ENCODE measurements at regions not wholly inside any gene's neighbourhood (a gene's known extent, or its start where the extent isn't known, plus 50 kb on each side); places are given as distances from the start of the nearest gene placed in this dataset.

DNA sequence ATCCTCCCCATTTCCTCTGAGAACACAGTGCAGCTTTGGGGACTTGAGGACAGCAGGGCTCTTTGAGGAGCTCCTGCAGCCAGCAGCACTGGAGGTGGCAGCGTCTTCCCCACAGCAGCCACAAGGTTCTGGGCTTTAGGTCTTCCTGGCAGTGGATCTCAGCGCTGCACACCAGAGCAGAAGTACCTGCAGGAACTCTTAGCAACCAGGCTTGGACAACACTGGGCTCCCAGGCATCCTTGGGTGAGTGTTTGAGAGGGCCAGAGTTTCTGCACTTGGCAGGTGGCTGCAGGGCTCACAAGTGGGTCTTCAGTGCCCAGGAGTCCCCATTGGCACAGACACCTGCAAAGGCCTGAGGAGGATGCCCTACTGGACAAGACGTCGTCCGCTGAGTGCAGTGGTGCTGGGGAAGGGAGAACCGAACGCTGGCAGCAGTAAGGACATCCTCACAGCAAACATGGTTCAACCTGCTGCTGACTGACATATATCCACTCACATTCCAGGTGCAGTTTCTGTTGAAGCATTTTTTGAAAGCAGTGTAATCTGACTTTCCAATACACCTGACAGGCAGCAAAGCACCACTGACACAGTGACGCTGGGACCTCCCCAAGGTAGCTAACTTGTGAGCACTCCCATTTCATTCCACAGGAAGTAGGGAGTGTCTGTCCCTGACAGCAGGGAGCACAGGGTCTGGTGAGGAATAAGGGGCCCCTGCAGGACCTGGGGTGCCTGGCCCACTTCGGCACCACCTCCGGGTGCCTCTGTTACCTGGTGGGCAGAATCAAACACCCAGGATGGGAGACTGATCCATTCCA, 149.9 kb upstream of the COPS8 start:
- H3K36me3 Mint-ChIP-seq, result no peaks in the 10 kb centered on the region
- no peak overlapping the region for H3K27ac Mint-ChIP-seq
- DNase-seq (ENCODE audit: low spot score), result no peak
- no peaks in the 10 kb centered on the region for H3K4me1 Mint-ChIP-seq (ENCODE audit: low read depth in 2 of 2)
- no peaks in the 10 kb centered on the region for H3K9me3 Mint-ChIP-seq
- H3K4me3 Mint-ChIP-seq, result no peak overlapping the region
- peak; percentile 2 to 4 for ATAC-seq
- peaks cover 30 to 39% of the 10 kb centered on the region in 2 donors for H3K27me3 Mint-ChIP-seq

DNA sequence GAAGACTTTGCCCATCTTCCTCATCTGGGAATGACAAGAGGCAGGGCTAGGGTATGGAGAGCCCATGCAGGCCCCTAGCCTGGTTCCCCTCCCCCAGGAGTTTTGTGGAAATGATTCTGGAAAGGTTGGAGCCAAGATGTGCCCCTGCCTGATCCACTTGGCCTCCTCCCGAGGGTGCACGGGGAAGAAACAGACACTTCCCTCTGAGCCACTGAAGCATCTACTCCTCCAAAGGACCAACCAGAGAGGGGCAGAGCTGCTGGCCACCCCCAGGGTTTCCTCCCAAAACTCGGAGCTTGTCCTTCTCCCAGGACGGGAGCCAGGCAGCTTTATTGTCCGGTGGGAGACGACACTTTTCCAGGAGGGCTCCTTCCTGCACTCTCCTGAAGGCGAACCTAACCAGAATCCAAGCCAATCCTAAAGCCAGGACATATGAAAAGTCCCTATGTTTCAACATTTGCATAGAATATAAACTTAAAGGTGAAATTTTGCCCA, 149.2 kb upstream of the COPS8 start:
- no peak for DNase-seq (ENCODE audit: low spot score)
- Mint-ChIP-seq H3K27me3 (peaks cover 29 to 34% of the 10 kb centered on the region in 2 donors), H3K36me3 (no peaks in the 10 kb centered on the region), H3K27ac (no peak overlapping the region), H3K4me3 (no peak overlapping the region), H3K4me1 (ENCODE audit: low read depth in 2 of 2) (no peaks in the 10 kb centered on the region), H3K9me3 (no peaks in the 10 kb centered on the region)
- no peak for ATAC-seq

DNA sequence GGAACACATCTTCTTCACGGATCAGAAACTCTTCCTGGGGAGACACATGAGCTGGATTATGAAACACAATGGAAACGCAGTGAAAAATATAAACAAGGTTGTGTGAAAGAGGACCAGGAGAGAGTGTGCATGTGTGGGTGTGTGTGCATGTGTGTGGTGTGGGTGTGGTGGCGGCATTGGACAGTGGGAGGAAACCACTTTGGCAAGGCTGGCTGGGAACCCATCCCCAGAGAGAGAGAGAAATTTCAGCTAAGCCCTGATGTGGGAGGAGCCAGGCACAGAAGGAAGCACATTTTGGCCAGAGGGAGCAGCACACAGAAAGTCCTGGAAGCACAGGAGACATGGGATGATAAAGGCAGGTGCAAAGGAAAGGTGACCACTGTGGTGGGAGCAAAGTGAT, 147.6 kb upstream of the COPS8 start:
- no peak overlapping the region for H3K27ac Mint-ChIP-seq
- DNase-seq (ENCODE audit: low spot score) (no peak), ATAC-seq (no peak)
- no peaks in the 10 kb centered on the region for H3K36me3 Mint-ChIP-seq
- H3K4me3 Mint-ChIP-seq, result no peak overlapping the region
- H3K4me1 Mint-ChIP-seq (ENCODE audit: low read depth in 2 of 2), result no peaks in the 10 kb centered on the region
- no peaks in the 10 kb centered on the region for H3K9me3 Mint-ChIP-seq
- peaks cover 17 to 18% of the 10 kb centered on the region in 2 donors for H3K27me3 Mint-ChIP-seq

DNA sequence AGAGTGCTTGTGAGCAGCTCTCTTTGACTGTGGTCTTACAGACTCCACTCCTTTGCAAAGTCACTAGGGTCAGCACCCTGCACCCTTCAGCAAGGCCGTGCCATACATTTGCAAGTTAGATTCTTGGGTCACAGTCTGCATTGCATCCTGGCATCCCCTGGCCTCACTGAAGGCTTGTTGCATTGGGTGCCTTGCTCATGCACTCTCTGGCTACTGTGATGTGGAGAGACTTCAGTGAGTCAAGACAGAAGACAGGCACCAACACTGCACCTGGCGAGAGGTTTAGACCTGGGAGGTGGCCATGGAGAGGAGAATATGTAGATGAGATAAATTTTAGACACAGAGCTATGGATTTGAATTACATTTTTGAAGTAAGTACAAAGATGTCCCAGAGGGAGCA, 146.4 kb upstream of the COPS8 start:
- no peaks in the 10 kb centered on the region for H3K9me3 Mint-ChIP-seq

DNA sequence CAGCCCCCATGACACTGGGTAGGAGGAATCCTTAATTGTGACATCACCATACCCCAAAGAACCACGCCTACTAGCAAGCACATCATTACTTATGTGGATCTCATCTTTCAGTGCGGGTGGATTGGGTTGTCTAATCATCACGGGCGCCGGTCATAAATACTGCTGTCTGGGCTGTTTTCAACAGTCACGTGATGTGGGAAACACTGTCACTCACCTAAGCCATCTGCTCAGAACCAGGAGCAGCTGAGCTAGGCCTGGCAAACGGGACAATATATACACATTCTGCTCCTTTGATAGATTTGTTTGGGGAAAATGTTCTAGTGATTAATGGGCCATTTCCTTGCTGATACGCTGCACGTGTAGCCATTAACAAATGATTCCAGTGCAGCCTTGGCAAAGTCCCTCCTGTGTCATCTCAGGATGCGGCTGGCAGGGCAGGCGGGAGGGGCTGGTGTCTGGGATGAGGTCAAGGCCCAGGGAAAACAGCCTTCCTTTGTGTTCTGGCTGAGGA, 145.9 kb upstream of the COPS8 start:
- Mint-ChIP-seq H3K4me1 (ENCODE audit: low read depth in 2 of 2) (no peaks in the 10 kb centered on the region), H3K9me3 (no peaks in the 10 kb centered on the region), H3K27me3 (peaks cover 23 to 29% of the 10 kb centered on the region in 2 donors), H3K27ac (no peak overlapping the region), H3K36me3 (no peaks in the 10 kb centered on the region), H3K4me3 (no peak overlapping the region)
- ATAC-seq (no peak), DNase-seq (ENCODE audit: low spot score) (no peak)

More for the DNA sequence above, 146.4 kb upstream of the COPS8 start:
- peaks cover 24 to 27% of the 10 kb centered on the region in 2 donors for H3K27me3 Mint-ChIP-seq
- H3K27ac Mint-ChIP-seq, result no peak overlapping the region
- no peaks in the 10 kb centered on the region for H3K36me3 Mint-ChIP-seq
- H3K4me1 Mint-ChIP-seq (ENCODE audit: low read depth in 2 of 2), result no peaks in the 10 kb centered on the region
- DNase-seq (ENCODE audit: low spot score) (no peak), ATAC-seq (no peak)
- H3K4me3 Mint-ChIP-seq, result no peak overlapping the region

DNA sequence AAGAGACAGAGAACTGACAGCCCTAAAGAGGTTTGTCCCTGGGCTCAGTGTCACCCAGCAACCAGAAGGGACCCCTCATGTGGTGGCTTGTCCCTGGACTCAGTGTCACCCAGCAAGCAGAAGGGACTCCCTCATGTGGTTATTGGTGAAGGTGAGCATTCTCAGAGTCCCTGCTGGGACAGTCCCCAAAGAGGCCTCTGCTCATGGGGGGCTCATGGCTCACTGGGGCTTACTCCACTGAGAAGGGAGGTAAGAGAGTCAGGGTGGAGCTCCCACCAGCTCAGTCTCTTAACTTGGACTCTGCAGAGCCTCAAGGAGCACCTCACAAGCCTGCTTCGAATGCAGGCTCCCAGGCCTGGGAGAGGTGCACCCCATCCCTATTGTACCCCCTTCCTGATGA, 145.2 kb upstream of the COPS8 start:
- H3K4me3 Mint-ChIP-seq, result no peak overlapping the region
- H3K27me3 Mint-ChIP-seq, result peaks cover 17 to 29% of the 10 kb centered on the region in 2 donors
- DNase-seq (ENCODE audit: low spot score) (no peak), ATAC-seq (no peak)
- no peaks in the 10 kb centered on the region for H3K4me1 Mint-ChIP-seq (ENCODE audit: low read depth in 2 of 2)
- no peaks in the 10 kb centered on the region for H3K36me3 Mint-ChIP-seq
- H3K9me3 Mint-ChIP-seq, result no peaks in the 10 kb centered on the region
- H3K27ac Mint-ChIP-seq, result no peak overlapping the region

DNA sequence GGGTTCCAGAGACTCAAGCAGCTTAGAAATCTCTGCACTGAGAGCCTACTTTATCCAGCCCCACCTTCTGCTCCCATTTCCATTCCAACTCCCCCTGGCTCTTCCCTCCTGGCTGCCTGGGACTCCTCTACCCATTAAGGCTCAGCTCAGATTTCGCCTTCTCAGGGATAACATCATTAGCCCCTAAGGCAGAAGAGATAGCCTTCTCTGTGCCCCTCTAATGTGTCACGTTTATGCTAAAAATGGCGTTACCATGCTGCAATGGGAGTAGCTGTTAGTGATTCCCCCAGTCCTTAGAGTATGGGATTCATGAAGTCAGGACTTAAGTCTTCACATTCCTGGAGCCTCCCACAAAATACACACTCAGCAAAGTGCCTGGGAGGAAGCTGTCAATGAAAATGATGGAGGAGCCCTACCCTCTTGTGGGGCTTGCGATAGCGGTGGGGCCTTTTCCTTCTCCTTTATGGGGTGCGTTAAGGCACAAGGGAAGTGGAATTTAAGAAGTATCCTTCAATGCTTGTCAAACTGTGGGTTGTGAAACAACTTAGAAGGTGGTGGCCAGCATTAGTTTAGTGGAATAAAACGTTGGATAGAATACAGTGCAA, 144.7 kb upstream of the COPS8 start:
- H3K36me3 Mint-ChIP-seq, result no peaks in the 10 kb centered on the region
- H3K27ac Mint-ChIP-seq, result no peak overlapping the region
- no peaks in the 10 kb centered on the region for H3K9me3 Mint-ChIP-seq
- ATAC-seq, result no peak
- no peak overlapping the region for H3K4me3 Mint-ChIP-seq
- no peak for DNase-seq (ENCODE audit: low spot score)
- peaks cover 17 to 29% of the 10 kb centered on the region in 2 donors for H3K27me3 Mint-ChIP-seq
- H3K4me1 Mint-ChIP-seq (ENCODE audit: low read depth in 2 of 2), result no peaks in the 10 kb centered on the region

DNA sequence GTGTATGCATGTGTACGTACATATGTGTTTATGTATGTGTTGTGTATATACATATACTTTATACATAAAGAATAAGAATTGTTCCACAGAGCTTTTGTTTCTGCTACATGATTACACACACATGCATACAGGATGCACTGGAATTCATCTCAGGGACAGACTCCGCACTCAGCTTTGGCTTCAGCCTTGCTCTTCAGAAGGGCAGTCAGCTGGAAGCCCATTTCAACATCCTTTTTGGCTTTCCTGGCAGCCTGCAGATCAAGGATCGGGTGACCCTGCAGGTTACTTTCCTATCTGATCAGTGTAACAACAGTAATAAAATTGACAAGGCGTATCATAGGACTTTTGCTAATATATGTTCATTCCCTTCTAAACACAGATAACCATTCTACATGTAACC, 144.1 kb upstream of the COPS8 start:
- no peak overlapping the region for H3K27ac Mint-ChIP-seq
- no peak for DNase-seq (ENCODE audit: low spot score)
- no peak for ATAC-seq
- H3K4me3 Mint-ChIP-seq, result no peak overlapping the region
- no peaks in the 10 kb centered on the region for H3K36me3 Mint-ChIP-seq
- H3K27me3 Mint-ChIP-seq, result peaks cover 20 to 29% of the 10 kb centered on the region in 2 donors
- no peaks in the 10 kb centered on the region for H3K4me1 Mint-ChIP-seq (ENCODE audit: low read depth in 2 of 2)
- H3K9me3 Mint-ChIP-seq, result no peaks in the 10 kb centered on the region

DNA sequence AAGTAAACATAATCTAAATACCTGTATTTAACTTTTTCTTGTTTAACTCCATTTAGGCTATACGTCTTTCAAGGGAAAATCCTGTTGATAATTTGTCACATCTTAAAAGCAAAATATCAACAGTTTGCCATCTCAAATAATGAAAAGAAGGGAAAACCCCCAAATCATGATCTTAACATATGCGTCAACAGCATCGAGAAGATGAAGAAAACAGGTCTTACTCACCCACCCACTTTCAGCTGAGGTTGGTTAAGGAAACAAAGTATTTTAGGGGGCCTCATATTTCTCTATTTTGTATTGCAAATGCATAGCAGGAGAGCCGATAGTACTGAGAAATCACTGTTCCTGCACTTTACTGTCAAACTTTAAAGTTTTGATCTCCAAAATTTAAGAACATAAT, 143.1 kb upstream of the COPS8 start:
- no peak for ATAC-seq
- Mint-ChIP-seq H3K36me3 (no peaks in the 10 kb centered on the region), H3K27me3 (peaks cover 20 to 29% of the 10 kb centered on the region in 2 donors), H3K27ac (no peak overlapping the region), H3K4me1 (ENCODE audit: low read depth in 2 of 2) (no peaks in the 10 kb centered on the region), H3K9me3 (no peaks in the 10 kb centered on the region), H3K4me3 (no peak overlapping the region)
- no peak for DNase-seq (ENCODE audit: low spot score)

DNA sequence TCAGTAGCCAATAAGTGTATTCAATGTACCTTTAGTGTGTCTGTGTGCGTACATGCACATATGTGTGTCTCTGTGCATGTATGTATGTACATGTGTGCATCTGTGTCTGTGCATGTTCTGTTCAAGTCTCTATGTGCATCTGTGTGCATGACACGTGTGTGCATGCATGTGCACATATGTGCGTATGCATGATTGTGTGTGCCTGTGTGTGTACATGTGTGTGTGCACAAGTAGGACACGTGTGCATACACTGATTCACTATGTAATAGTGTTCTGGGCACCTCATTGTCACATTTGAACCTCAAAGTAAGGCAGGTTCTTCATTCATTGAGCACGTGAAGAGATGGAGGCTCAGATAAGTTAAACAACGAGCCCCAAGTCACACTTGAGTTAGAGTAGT, 142.6 kb upstream of the COPS8 start:
- Mint-ChIP-seq H3K9me3 (no peaks in the 10 kb centered on the region), H3K4me3 (no peak overlapping the region), H3K27ac (no peak overlapping the region), H3K27me3 (peaks cover 18 to 25% of the 10 kb centered on the region in 2 donors), H3K36me3 (no peaks in the 10 kb centered on the region), H3K4me1 (ENCODE audit: low read depth in 2 of 2) (no peaks in the 10 kb centered on the region)
- ATAC-seq (no peak), DNase-seq (ENCODE audit: low spot score) (no peak)

DNA sequence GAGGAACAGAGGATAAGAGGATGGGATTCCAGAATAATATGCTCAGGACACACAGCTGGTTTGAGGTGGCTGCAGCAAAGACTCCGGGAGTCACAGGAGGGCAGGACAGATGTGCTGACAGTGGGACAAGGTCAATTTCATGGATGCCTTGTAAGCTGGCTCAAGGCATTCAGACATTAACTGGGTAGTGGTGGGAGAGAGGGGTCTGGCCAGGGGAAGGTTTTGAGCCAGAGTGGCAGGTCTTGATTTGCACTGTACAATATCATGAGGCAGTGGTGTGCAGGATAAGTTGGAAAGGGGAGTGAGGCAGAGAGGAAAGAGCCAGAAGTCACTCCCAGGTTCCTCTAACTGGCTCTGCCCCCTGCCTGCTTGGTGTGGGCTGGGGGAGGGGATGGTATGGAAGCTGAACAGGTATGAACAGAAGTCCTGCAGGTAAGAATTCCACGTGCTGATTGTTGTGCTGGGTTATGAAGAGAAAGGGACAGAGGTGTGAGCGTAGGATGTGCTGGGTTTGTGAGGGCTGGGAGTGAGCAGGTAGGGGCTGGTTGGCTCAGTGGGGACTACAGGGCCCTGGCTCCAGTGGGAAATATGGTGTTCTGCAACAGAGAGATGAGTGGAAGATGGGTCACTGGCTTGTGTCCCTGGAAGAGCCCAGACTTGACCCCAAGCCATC, 141.7 kb upstream of the COPS8 start:
- no peak overlapping the region for H3K27ac Mint-ChIP-seq
- no peak overlapping the region for H3K4me3 Mint-ChIP-seq
- DNase-seq (ENCODE audit: low spot score) (no peak), ATAC-seq (peak in 1 of 2 donors; percentile 28)
- peaks cover 15 to 23% of the 10 kb centered on the region in 2 donors for H3K27me3 Mint-ChIP-seq
- no peaks in the 10 kb centered on the region for H3K4me1 Mint-ChIP-seq (ENCODE audit: low read depth in 2 of 2)
- H3K9me3 Mint-ChIP-seq, result no peaks in the 10 kb centered on the region
- H3K36me3 Mint-ChIP-seq, result no peaks in the 10 kb centered on the region

DNA sequence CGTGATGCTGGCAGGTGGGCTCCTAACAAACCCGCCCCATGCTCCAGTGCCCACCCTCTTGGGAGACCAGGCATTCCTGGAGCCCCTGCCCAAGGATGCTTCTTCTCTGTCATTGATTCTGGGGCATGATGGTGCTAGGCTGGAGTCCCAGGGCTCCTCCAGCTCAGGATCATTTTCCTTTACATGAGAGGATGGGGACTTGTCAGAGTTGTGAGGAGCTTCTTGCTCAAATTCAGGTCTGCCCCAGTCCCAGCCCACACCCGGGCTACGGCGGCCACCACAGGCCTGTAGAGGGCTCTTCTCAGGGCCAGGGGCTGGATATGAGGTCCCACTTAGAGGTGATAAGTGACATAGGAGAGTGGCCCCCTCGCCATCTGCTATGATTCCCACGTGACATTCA, 141.1 kb upstream of the COPS8 start:
- ATAC-seq (no peak), DNase-seq (ENCODE audit: low spot score) (no peak)
- H3K4me3 Mint-ChIP-seq, result no peak overlapping the region
- no peaks in the 10 kb centered on the region for H3K4me1 Mint-ChIP-seq (ENCODE audit: low read depth in 2 of 2)
- no peaks in the 10 kb centered on the region for H3K36me3 Mint-ChIP-seq
- H3K9me3 Mint-ChIP-seq, result no peaks in the 10 kb centered on the region
- no peak overlapping the region for H3K27ac Mint-ChIP-seq
- H3K27me3 Mint-ChIP-seq, result peaks cover 16 to 24% of the 10 kb centered on the region in 2 donors

DNA sequence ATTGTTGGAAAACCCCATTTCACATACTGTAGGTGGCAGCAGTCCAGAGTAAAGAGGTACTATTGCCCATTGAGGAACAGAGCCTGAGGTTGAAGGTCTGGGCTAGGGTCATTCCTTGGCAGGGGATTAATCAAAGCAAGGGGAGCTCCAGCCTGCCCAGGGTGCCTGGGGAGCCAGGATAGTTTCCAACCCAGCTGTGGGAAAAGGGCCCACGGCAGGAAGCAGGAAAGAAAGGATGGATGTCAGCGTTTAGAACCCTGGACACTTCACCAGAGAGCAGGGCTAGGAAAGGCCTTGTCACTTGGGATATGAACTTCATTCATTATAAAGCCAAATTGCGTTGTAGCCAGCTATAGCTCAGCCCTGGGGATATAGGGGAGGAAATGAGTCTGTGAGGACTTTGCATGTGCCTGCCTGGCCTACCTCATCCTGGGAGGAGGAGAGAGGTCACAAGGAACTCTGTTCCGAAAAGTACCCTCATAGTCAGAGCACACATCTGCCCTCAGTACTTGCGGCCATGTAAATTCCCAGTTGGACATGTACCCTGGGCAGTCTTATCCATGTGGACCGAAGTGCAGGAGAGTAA, 140.2 kb upstream of the COPS8 start:
- no peaks in the 10 kb centered on the region for H3K4me1 Mint-ChIP-seq (ENCODE audit: low read depth in 2 of 2)

More for the DNA sequence above, 140.2 kb upstream of the COPS8 start:
- H3K27me3 Mint-ChIP-seq, result peaks cover 19 to 28% of the 10 kb centered on the region in 2 donors
- ATAC-seq (no peak), DNase-seq (ENCODE audit: low spot score) (no peak)
- no peaks in the 10 kb centered on the region for H3K36me3 Mint-ChIP-seq
- no peak overlapping the region for H3K4me3 Mint-ChIP-seq
- H3K27ac Mint-ChIP-seq, result no peak overlapping the region
- no peaks in the 10 kb centered on the region for H3K9me3 Mint-ChIP-seq

All from natural killer cell treated with Interleukin-12 subunit alpha and Interleukin-12 subunit beta and Interleukin-15 and Interleukin-18, amount 100 ng/mL, for 72 hours (primary cell).